AG09309 (cell line): ENCODE measurements at regions not wholly inside any gene's neighbourhood (a gene's known extent, or its start where the extent isn't known, plus 50 kb on each side); places are given as distances from the start of the nearest gene placed in this dataset.

ENCODE experiments used
- DNase-seq: peaks from one replicate; pipeline ENCODE4 v3.0.0-alpha.2; 2010; ENCODE audit warnings: low read depth
- H3K4me3 ChIP-seq: 2 replicates; pipeline ENCODE4 v1.5.1; 2011; ENCODE audit warnings: mild to moderate bottlenecking, low read depth, low read length, moderate library complexity; ENCODE audit not compliant: control insufficient read depth
- CTCF ChIP-seq: IDR thresholded peaks from 2 replicates; pipeline ENCODE4 v1.5.1; 2011; ENCODE audit warnings: mild to moderate bottlenecking, low read depth, low read length, inconsistent platforms; ENCODE audit not compliant: insufficient read depth, control insufficient read depth; ENCODE audit errors: missing control alignments

DNA sequence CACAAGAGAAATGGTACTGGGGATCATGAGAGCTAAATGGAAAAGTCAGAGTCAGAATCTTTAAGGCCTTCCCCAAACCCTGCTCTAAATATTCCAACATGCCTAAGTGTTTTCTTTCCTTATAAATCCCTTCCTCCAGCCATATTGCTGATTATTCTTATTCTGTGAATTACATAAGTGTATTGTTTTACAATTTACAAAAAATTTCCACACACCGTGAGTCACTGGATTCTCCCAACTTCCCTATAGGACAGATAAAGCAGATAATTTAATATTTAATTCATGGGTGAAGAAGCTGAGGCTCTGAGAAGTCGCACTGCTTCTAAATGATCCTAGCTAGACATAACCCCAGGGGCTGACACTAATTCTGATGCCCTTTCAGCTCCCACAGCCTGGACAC, 243.3 kb upstream of the JUN start:
- DNase-seq, result no peak
- TF ChIP-seq CTCF, result no peak
- no peak overlapping the region for H3K4me3 ChIP-seq

DNA sequence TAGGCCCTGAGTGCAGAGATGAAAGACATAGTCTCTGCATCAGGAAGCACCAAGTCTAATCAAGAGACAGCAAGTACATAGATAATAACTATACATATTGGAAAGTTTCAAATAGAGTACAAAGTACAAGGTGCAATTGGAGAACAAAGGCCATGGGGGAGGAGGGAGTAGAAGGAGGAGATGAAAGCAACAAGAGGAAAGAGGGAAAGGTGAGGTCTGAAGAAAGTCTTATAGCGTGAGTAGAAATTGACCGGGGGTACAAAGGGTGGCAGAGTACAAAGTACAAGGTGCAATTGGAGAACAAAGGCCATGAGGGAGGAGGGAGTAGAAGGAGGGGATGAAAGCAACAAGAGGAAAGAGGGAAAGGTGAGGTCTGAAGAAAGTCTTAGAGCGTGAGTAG, 244.2 kb upstream of the JUN start:
- DNase-seq, result no peak
- no peak overlapping the region for H3K4me3 ChIP-seq
- TF ChIP-seq CTCF, result no peak

- no peak for TF ChIP-seq CTCF
- no peak overlapping the region for H3K4me3 ChIP-seq
- no peak for DNase-seq
Observed at GRCh38 chr1:59029411-59030167, 245.7 kb upstream of the JUN start.

GRCh38 chr1:59032228-59032627, 248.4 kb upstream of the JUN start:
- no peak for TF ChIP-seq CTCF
- no peak for DNase-seq

GRCh38 chr1:59033761-59034160, 249.9 kb upstream of the JUN start:
- TF ChIP-seq CTCF, result no peak
- no peak for DNase-seq
- no peak overlapping the region for H3K4me3 ChIP-seq

More at GRCh38 chr1:59032228-59032627, 248.4 kb upstream of the JUN start:
- H3K4me3 ChIP-seq, result no peak overlapping the region

GRCh38 chr1:59034925-59035324, 251.1 kb upstream of the JUN start:
- H3K4me3 ChIP-seq, result no peak overlapping the region
- no peak for DNase-seq
- no peak for TF ChIP-seq CTCF

- no peak for TF ChIP-seq CTCF
- no peak overlapping the region for H3K4me3 ChIP-seq
- DNase-seq, result no peak
Observed at GRCh38 chr1:59039551-59039950, 255.7 kb upstream of the JUN start.
